Right lobe of liver (tissue), 4 donors: ENCODE measurements at regions not wholly inside any gene's neighbourhood (a gene's known extent, or its start where the extent isn't known, plus 50 kb on each side); places are given as distances from the start of the nearest gene placed in this dataset.

Source experiments
- POLR2A ChIP-seq: fragments of 450-650 bp; IDR thresholded peaks from one replicate; pipeline ENCODE4 v1.6.1; 2017; ENCODE audit warnings: antibody characterized with exemption, mild to moderate bottlenecking
- TF ChIP-seq, protein P1 (sequence below), 4 donors: fragments of 200-600 bp in 3 of 4; fragments of 450-650 bp in 1 of 4; IDR thresholded peaks; one replicate each; pipeline versions ENCODE4 v1.5.1 to v1.8.0; 2016 to 2022; ENCODE audit warnings: antibody characterized with exemption in 4 of 4, mild to moderate bottlenecking in 2 of 4
- donor health status: DM: no; HTN: no; CAD: no.
- donor health status: DM: no; HTN: no; CAD: no.
- donor health status: DM: no; HTN: yes; CAD: no.

GRCh38 chr16:8295513-8296237 lies 294.6 kb downstream of the TMEM114 start:
- TF ChIP-seq POLR2A = no peak
- TF ChIP-seq, protein P1, sequence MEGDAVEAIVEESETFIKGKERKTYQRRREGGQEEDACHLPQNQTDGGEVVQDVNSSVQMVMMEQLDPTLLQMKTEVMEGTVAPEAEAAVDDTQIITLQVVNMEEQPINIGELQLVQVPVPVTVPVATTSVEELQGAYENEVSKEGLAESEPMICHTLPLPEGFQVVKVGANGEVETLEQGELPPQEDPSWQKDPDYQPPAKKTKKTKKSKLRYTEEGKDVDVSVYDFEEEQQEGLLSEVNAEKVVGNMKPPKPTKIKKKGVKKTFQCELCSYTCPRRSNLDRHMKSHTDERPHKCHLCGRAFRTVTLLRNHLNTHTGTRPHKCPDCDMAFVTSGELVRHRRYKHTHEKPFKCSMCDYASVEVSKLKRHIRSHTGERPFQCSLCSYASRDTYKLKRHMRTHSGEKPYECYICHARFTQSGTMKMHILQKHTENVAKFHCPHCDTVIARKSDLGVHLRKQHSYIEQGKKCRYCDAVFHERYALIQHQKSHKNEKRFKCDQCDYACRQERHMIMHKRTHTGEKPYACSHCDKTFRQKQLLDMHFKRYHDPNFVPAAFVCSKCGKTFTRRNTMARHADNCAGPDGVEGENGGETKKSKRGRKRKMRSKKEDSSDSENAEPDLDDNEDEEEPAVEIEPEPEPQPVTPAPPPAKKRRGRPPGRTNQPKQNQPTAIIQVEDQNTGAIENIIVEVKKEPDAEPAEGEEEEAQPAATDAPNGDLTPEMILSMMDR (IDR thresholded peaks at IDR 0.05) = no peak
